ENCODE measurements at regions not wholly inside any gene's neighbourhood (a gene's known extent, or its start where the extent isn't known, plus 50 kb on each side); places are given as distances from the start of the nearest gene placed in this dataset.

- H3K27me3 Mint-ChIP-seq, result peaks cover 89% of the 10 kb centered on the region
- H3K36me3 Mint-ChIP-seq, result no peaks in the 10 kb centered on the region
- no peaks in the 10 kb centered on the region for H3K4me1 Mint-ChIP-seq
- no peak for ATAC-seq
- H3K4me3 Mint-ChIP-seq, result no peak overlapping the region
- H3K9me3 Mint-ChIP-seq, result no peaks in the 10 kb centered on the region
- no peak overlapping the region for H3K27ac Mint-ChIP-seq
These were observed 168.6 kb upstream of the CSF3R start for GRCh38 chr1:36651176-36651910.

GRCh38 chr1:36650200-36651065 lies 167.7 kb upstream of the CSF3R start:
- no peak overlapping the region for H3K27ac Mint-ChIP-seq
- no peaks in the 10 kb centered on the region for H3K4me1 Mint-ChIP-seq
- peak; percentile 56 for ATAC-seq
- H3K4me3 Mint-ChIP-seq, result no peak overlapping the region
- no peaks in the 10 kb centered on the region for H3K9me3 Mint-ChIP-seq
- H3K36me3 Mint-ChIP-seq, result no peaks in the 10 kb centered on the region
- peaks cover 90% of the 10 kb centered on the region for H3K27me3 Mint-ChIP-seq

DNA sequence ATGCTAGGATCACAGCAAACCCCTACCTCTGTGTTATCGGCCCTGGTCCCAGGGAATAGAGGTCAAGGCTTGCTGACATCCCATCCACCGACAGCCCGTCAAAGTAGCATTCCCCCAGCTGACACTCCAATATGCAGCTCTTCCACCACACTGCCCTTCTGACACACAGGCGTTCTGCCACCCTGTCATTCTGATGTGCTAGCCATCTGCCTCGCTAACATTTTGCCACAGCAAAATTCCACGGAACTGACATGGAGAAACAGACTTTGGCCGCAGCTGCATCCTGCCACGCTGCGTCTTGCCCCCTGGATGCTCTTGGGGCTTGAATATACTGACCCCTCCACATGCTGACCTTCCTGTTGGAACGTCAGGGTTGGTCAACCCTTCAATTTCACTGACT lies 163.2 kb upstream of the CSF3R start:
- Mint-ChIP-seq H3K36me3 (no peaks in the 10 kb centered on the region), H3K4me3 (no peak overlapping the region), H3K4me1 (no peaks in the 10 kb centered on the region), H3K27ac (no peak overlapping the region), H3K9me3 (no peaks in the 10 kb centered on the region), H3K27me3 (peaks cover 66% of the 10 kb centered on the region)
- ATAC-seq, result no peak

GRCh38 chr1:36644556-36644955 lies 161.8 kb upstream of the CSF3R start:
- no peak overlapping the region for H3K27ac Mint-ChIP-seq
- ATAC-seq, result no peak
- no peaks in the 10 kb centered on the region for H3K4me1 Mint-ChIP-seq
- peaks cover 65% of the 10 kb centered on the region for H3K27me3 Mint-ChIP-seq
- no peaks in the 10 kb centered on the region for H3K9me3 Mint-ChIP-seq
- no peak overlapping the region for H3K4me3 Mint-ChIP-seq
- H3K36me3 Mint-ChIP-seq, result no peaks in the 10 kb centered on the region

DNA sequence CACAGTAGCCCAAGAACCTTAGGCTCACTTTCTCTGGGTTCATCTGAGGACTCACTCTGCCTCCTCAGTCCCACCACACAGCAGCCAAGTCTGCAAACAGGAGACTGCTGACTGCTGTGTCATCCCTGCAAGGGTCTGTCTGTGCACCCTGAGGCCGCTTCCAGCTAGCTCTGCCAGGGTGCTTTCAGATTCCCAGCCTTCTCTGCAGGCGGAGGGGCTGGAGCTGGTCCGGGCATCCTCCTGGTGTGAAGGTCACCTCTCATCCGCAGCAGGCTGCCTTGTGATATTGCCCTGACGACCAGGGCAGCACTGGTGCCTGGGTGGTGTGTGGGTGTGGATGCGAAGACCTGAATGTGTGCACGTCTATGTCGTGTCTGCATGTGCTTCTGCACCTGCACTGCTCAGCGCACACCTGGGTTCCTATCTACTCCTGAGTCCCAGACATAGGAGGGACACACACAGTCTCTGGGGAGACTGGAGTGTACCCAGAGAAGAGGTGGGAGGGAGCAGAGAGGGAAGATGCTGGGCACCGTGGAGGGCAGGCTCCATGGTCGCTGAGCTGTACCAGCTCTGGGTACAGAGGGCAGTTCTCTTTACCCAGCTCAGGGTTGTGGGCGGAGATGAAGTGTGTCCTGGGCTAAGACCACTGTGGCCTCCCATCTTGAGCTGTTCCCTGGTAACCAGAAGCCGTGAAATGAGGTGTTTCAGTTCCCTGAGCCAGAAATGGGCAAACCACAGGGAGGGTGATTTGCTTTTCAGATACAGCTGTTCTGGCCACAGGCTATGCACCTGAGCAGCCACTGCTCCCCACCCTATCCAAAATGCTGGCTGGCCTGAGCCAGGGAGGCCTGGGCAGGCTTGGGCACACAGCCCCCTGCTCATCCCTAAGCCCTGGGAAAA lies 160.9 kb upstream of the CSF3R start:
- Mint-ChIP-seq H3K36me3 (no peaks in the 10 kb centered on the region), H3K27ac (no peak overlapping the region), H3K27me3 (peaks cover 67% of the 10 kb centered on the region), H3K4me1 (no peaks in the 10 kb centered on the region), H3K9me3 (no peaks in the 10 kb centered on the region), H3K4me3 (no peak overlapping the region)
- ATAC-seq, result peak; percentile 37

- Mint-ChIP-seq H3K4me3 (no peak overlapping the region), H3K36me3 (no peaks in the 10 kb centered on the region), H3K27me3 (peaks cover 67% of the 10 kb centered on the region), H3K4me1 (no peaks in the 10 kb centered on the region), H3K27ac (no peak overlapping the region), H3K9me3 (no peaks in the 10 kb centered on the region)
- no peak for ATAC-seq
These were observed 160.1 kb upstream of the CSF3R start for GRCh38 chr1:36642802-36643201.

GRCh38 chr1:36641776-36642175 lies 159.1 kb upstream of the CSF3R start:
- no peaks in the 10 kb centered on the region for H3K9me3 Mint-ChIP-seq
- H3K4me3 Mint-ChIP-seq, result no peak overlapping the region
- no peaks in the 10 kb centered on the region for H3K36me3 Mint-ChIP-seq
- H3K4me1 Mint-ChIP-seq, result no peaks in the 10 kb centered on the region
- H3K27me3 Mint-ChIP-seq, result peaks cover 62% of the 10 kb centered on the region
- ATAC-seq, result no peak
- H3K27ac Mint-ChIP-seq, result no peak overlapping the region

- no peaks in the 10 kb centered on the region for H3K4me1 Mint-ChIP-seq
- H3K27ac Mint-ChIP-seq, result no peak overlapping the region
- H3K36me3 Mint-ChIP-seq, result no peaks in the 10 kb centered on the region
- H3K9me3 Mint-ChIP-seq, result no peaks in the 10 kb centered on the region
- H3K4me3 Mint-ChIP-seq, result no peak overlapping the region
- no peak for ATAC-seq
- peaks cover 45% of the 10 kb centered on the region for H3K27me3 Mint-ChIP-seq
These were observed 156.7 kb upstream of the CSF3R start for GRCh38 chr1:36639461-36639860.

DNA sequence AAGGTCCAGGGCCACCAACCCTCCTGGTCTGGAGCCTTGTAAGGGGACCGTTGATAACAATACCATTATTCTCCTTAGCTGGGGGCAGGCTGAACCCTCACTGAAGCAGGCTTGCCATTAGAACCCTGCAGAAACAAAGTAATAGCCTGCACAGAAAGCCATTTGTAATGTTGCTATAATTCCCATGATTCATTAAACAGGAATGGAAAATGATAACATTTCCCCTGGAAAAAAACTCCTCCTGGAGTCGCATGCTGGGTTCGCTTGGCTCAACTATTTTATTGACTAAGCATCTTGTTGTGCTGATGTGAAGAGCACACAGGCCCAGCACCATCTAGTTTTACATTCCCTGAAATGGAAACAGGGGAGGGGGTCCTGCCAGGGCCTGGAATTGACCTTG lies 155.6 kb upstream of the CSF3R start:
- Mint-ChIP-seq H3K4me3 (no peak overlapping the region), H3K36me3 (no peaks in the 10 kb centered on the region), H3K9me3 (no peaks in the 10 kb centered on the region), H3K27ac (no peak overlapping the region), H3K27me3 (peaks cover 40% of the 10 kb centered on the region), H3K4me1 (no peaks in the 10 kb centered on the region)
- ATAC-seq, result no peak

DNA sequence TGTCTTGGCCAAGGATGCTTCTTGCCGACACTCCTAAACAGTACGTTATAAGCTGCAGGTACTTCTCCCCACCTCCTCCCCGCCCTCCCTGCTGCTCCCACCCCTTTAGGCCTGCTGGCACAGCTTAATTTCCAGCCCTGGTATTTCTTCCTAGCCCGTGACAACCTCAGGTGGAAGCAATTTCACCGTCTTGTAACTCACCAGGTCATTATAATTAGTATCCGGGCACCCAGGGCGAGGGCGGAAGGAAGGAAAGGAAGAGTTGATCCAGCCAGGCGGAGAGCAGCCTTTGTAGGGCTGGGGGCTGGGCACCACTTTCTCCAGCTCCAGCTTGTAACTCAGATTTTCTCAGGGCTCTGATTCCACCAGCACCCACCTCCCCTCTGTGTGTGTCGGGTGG lies 153.5 kb upstream of the CSF3R start:
- H3K4me3 Mint-ChIP-seq, result no peak overlapping the region
- H3K27me3 Mint-ChIP-seq, result peaks cover 40% of the 10 kb centered on the region
- H3K9me3 Mint-ChIP-seq, result no peaks in the 10 kb centered on the region
- H3K4me1 Mint-ChIP-seq, result no peaks in the 10 kb centered on the region
- no peak for ATAC-seq
- H3K36me3 Mint-ChIP-seq, result no peaks in the 10 kb centered on the region
- no peak overlapping the region for H3K27ac Mint-ChIP-seq

- no peak overlapping the region for H3K27ac Mint-ChIP-seq
- no peaks in the 10 kb centered on the region for H3K4me1 Mint-ChIP-seq
- no peaks in the 10 kb centered on the region for H3K36me3 Mint-ChIP-seq
- H3K4me3 Mint-ChIP-seq, result no peak overlapping the region
- ATAC-seq, result no peak
- peaks cover 35% of the 10 kb centered on the region for H3K27me3 Mint-ChIP-seq
- H3K9me3 Mint-ChIP-seq, result no peaks in the 10 kb centered on the region
These were observed 152.6 kb upstream of the CSF3R start for GRCh38 chr1:36635284-36635683.

DNA sequence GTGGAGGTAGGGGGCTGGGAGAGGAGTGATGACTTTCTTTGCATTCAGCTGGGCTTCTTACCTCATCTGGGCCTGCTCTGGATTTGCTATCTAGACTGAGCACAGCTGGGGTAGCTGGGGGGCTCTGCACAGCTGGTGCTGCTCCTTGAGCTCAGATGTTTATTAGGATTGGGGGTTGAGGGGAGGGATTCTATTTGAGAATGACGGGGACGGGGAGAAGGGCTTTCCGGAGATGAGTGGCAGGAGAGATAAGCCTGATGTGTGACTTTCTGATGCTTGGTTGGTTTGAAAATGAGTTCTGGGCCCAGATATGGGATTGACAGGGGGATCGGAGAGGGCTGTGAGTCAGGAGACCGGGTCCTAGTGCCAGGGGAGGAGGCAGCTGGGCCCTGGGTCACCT lies 146.1 kb upstream of the CSF3R start:
- no peaks in the 10 kb centered on the region for H3K9me3 Mint-ChIP-seq

DNA sequence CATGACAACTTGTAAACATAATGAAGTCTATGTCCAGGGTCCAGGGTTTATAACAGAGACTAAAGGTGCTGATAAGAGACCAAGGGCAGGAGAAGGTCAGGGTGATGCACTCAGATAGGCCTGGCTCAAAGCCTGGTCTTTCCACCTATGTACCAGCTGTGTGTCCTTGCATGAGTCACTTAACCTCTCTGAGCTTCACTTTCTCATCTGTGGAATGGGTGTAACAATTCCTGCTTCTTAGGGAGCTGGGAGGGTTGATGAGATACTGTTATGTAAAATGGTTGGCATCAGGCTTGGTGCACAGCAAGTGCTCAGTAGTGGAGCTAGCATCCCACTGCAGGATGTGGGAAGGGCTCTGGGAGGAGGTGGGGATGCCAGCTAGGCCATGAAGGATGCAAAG lies 143.7 kb upstream of the CSF3R start:
- no peak for ATAC-seq
- Mint-ChIP-seq H3K4me1 (no peaks in the 10 kb centered on the region), H3K4me3 (no peak overlapping the region), H3K27ac (no peak overlapping the region), H3K9me3 (no peaks in the 10 kb centered on the region), H3K36me3 (no peaks in the 10 kb centered on the region), H3K27me3 (peaks cover 29% of the 10 kb centered on the region)

More for the DNA sequence above, 146.1 kb upstream of the CSF3R start:
- Mint-ChIP-seq H3K27me3 (peaks cover 21% of the 10 kb centered on the region), H3K4me1 (no peaks in the 10 kb centered on the region), H3K36me3 (no peaks in the 10 kb centered on the region), H3K4me3 (no peak overlapping the region), H3K27ac (no peak overlapping the region)
- no peak for ATAC-seq

GRCh38 chr1:36625935-36626310 lies 143.2 kb upstream of the CSF3R start:
- Mint-ChIP-seq H3K4me1 (no peaks in the 10 kb centered on the region), H3K4me3 (no peak overlapping the region), H3K36me3 (no peaks in the 10 kb centered on the region), H3K27me3 (peaks cover 29% of the 10 kb centered on the region), H3K9me3 (no peaks in the 10 kb centered on the region), H3K27ac (no peak overlapping the region)
- ATAC-seq, result no peak

DNA sequence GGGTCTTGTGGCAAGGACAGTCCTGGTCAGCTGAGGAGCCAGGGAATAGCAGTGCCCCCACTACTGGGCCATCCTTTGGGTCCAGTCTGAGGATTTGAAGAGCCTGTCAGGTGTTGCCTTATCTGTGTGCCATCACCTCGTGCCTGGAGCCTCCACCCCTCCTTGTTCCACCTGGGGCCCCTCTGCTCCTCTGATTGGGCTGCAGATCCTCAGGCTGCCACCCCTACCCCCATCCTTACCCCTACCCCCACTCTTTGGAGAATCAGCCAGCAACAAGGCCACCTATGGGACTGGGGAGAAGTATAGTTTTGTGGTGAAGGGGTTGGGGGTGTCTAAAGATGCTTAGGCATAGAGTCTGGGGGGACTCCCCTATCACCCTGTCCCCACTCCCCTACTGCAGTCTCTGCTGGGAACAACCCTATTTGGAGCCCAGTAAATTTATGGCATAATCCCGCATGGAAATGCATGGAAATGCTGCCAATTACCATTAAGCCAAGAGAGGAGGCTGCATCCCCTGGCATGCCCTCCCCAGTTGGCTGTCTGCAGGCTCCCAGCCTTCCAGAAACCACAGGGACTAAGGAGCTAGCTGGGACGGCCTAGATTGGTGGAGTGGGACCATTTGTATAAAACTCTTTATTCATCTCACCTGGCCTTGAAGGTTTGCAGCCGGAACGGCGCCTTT lies 142.7 kb upstream of the CSF3R start:
- Mint-ChIP-seq H3K4me1 (no peaks in the 10 kb centered on the region), H3K4me3 (no peak overlapping the region), H3K27ac (no peak overlapping the region), H3K36me3 (no peaks in the 10 kb centered on the region), H3K27me3 (peaks cover 29% of the 10 kb centered on the region), H3K9me3 (no peaks in the 10 kb centered on the region)
- ATAC-seq, result no peak
